ENCODE measurements at regions not wholly inside any gene's neighbourhood (a gene's known extent, or its start where the extent isn't known, plus 50 kb on each side); places are given as distances from the start of the nearest gene placed in this dataset.

GRCh38 chr15:97748576-97748975 is 211.9 kb upstream of the ARRDC4 start:
- FAIRE-seq, result no peak
- in situ Hi-C loops (cut with HindIII; ENCODE audit: extremely low pct_ligation_motif_present, low pct_unique_long_range_greater_than_20kb) (no loop called here), intact Hi-C loops (cut with micrococcal nuclease; ENCODE audit: unreplicated experiment) (no loop called here)
- no peaks in the 10 kb centered on the region for H3K4me1 ChIP-seq (ENCODE audit: insufficient read depth, low read length)
- H3K79me2 ChIP-seq (ENCODE audit: insufficient read depth, low read length), result no peaks in the 10 kb centered on the region
- no peak for ATAC-seq
- H3K4me3 ChIP-seq (replicated peaks in 1 of 3; ENCODE audit: insufficient read depth in 1 of 3, low read depth in 2 of 3, low read length in 3 of 3), result no peak overlapping the region
- H3K27me3 ChIP-seq (ENCODE audit: control insufficient read depth in 1 of 2, insufficient read depth in 2 of 2, low read length in 2 of 2), result peaks cover 0 to 4% of the 10 kb centered on the region in 2 experiments; a peak in 1 of 5 replicates
- no peak overlapping the region for H2AFZ ChIP-seq (ENCODE audit: low read length)
- CTCF ChIA-PET (ENCODE audit: low intra/inter-chr PET ratio, low total read pairs), result no interaction called here
- 7% methylated on average over 3 of the region's 5 CpGs for WGBS (ENCODE audit: low lambda C conversion rate)
- no peak overlapping the region for H3K27ac ChIP-seq (ENCODE audit: extremely low read length, insufficient read depth, low read length)
- H3K9ac ChIP-seq (ENCODE audit: insufficient read depth, low read depth, low read length), result no peak overlapping the region
- no peak overlapping the region for H3K4me2 ChIP-seq (ENCODE audit: low read depth, low read length)
- DNase-seq (ENCODE audit: low spot score), result no peak
- H3K9me3 ChIP-seq (ENCODE audit: low read length), result no peaks in the 10 kb centered on the region
- no peaks in the 10 kb centered on the region for H4K20me1 ChIP-seq (ENCODE audit: insufficient read depth, low read length)
- BruUV-seq (replicated peaks), result no TSS peak
- POLR2A ChIA-PET, result no interaction called here
- no peaks in the 10 kb centered on the region for H3K36me3 ChIP-seq (replicated peaks in 1 of 2; ENCODE audit: control insufficient read depth in 1 of 2, insufficient read depth in 2 of 2, low read length in 2 of 2)
- no peak for TF ChIP-seq GATAD1 (CRISPR knock-in tag; IDR thresholded peaks at IDR 0.05)
- no peak for TF ChIP-seq ZNF160 (CRISPR knock-in tag; IDR thresholded peaks at IDR 0.05)
- TF ChIP-seq, protein P1, sequence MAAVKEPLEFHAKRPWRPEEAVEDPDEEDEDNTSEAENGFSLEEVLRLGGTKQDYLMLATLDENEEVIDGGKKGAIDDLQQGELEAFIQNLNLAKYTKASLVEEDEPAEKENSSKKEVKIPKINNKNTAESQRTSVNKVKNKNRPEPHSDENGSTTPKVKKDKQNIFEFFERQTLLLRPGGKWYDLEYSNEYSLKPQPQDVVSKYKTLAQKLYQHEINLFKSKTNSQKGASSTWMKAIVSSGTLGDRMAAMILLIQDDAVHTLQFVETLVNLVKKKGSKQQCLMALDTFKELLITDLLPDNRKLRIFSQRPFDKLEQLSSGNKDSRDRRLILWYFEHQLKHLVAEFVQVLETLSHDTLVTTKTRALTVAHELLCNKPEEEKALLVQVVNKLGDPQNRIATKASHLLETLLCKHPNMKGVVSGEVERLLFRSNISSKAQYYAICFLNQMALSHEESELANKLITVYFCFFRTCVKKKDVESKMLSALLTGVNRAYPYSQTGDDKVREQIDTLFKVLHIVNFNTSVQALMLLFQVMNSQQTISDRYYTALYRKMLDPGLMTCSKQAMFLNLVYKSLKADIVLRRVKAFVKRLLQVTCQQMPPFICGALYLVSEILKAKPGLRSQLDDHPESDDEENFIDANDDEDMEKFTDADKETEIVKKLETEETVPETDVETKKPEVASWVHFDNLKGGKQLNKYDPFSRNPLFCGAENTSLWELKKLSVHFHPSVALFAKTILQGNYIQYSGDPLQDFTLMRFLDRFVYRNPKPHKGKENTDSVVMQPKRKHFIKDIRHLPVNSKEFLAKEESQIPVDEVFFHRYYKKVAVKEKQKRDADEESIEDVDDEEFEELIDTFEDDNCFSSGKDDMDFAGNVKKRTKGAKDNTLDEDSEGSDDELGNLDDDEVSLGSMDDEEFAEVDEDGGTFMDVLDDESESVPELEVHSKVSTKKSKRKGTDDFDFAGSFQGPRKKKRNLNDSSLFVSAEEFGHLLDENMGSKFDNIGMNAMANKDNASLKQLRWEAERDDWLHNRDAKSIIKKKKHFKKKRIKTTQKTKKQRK (IDR thresholded peaks at IDR 0.05; ENCODE audit: low read length), result no peak
- TF ChIP-seq NCOR1 (IDR thresholded peaks at IDR 0.05; ENCODE audit: borderline replicate concordance, low read length), result no peak
- no peak for TF ChIP-seq EEA1 (CRISPR knock-in tag; IDR thresholded peaks at IDR 0.05; ENCODE audit: borderline replicate concordance)
- TF ChIP-seq NFRKB (IDR thresholded peaks at IDR 0.05), result no peak
- TF ChIP-seq ZSCAN20 (CRISPR knock-in tag; IDR thresholded peaks at IDR 0.05; ENCODE audit: borderline replicate concordance), result no peak
- no peak for TF ChIP-seq ZNF570 (CRISPR knock-in tag; IDR thresholded peaks at IDR 0.05; ENCODE audit: borderline replicate concordance)
- no peak for TF ChIP-seq TAF15 (IDR thresholded peaks at IDR 0.05; ENCODE audit: low read depth, low read length, poor library complexity, severe bottlenecking)
- TF ChIP-seq SMAD3 (CRISPR knock-in tag; IDR thresholded peaks at IDR 0.05), result no peak
- no peak for TF ChIP-seq ZBTB40 (IDR thresholded peaks at IDR 0.05)
- no peak for TF ChIP-seq ZBTB40 (CRISPR knock-in tag; IDR thresholded peaks at IDR 0.05)
- no peak for TF ChIP-seq ZNF747 (CRISPR knock-in tag; IDR thresholded peaks at IDR 0.05; ENCODE audit: borderline replicate concordance)
- no peak for TF ChIP-seq CENPX (CRISPR knock-in tag; IDR thresholded peaks at IDR 0.05)

Measured in HepG2 (cell line).